Type B pancreatic cell (in vitro differentiated cells): ENCODE measurements at regions not wholly inside any gene's neighbourhood (a gene's known extent, or its start where the extent isn't known, plus 50 kb on each side); places are given as distances from the start of the nearest gene placed in this dataset.

Experiments
- DNase-seq: peaks from one replicate; pipeline ENCODE4 v3.0.0; 2021; ENCODE audit warnings: mixed read lengths; ENCODE audit not compliant: unreplicated experiment; ENCODE audit errors: extremely low spot score
- H3K27ac Mint-ChIP-seq: 2 replicates; pipeline ENCODE4 v1.8.0; 2021; ENCODE audit warnings: mild to moderate bottlenecking, mixed read lengths
- H3K27me3 Mint-ChIP-seq: 2 replicates; pipeline ENCODE4 v1.8.0; 2021; ENCODE audit warnings: mixed read lengths
- H3K36me3 Mint-ChIP-seq: 2 replicates; pipeline ENCODE4 v1.8.0; 2021; ENCODE audit warnings: mixed read lengths
- H3K4me1 Mint-ChIP-seq: one replicate; pipeline ENCODE4 v1.8.0; 2021; ENCODE audit warnings: mixed read lengths; ENCODE audit not compliant: unreplicated experiment
- H3K4me3 Mint-ChIP-seq: 2 replicates; pipeline ENCODE4 v1.8.0; 2021; ENCODE audit warnings: mild to moderate bottlenecking, mixed read lengths
- H3K9me3 Mint-ChIP-seq: 2 replicates; pipeline ENCODE4 v1.8.0; 2021; ENCODE audit warnings: mixed read lengths
- TF ChIP-seq, protein P1 (sequence below): fragments of 200-600 bp; sonication (generic); conservative IDR thresholded peaks from 2 replicates; pipeline ENCODE4 v1.5.0; 2021; ENCODE audit warnings: antibody characterized with exemption, mild to moderate bottlenecking

GRCh38 chr1:30229960-30230359, 493.4 kb downstream of the MATN1 start:
- TF ChIP-seq, protein P1, sequence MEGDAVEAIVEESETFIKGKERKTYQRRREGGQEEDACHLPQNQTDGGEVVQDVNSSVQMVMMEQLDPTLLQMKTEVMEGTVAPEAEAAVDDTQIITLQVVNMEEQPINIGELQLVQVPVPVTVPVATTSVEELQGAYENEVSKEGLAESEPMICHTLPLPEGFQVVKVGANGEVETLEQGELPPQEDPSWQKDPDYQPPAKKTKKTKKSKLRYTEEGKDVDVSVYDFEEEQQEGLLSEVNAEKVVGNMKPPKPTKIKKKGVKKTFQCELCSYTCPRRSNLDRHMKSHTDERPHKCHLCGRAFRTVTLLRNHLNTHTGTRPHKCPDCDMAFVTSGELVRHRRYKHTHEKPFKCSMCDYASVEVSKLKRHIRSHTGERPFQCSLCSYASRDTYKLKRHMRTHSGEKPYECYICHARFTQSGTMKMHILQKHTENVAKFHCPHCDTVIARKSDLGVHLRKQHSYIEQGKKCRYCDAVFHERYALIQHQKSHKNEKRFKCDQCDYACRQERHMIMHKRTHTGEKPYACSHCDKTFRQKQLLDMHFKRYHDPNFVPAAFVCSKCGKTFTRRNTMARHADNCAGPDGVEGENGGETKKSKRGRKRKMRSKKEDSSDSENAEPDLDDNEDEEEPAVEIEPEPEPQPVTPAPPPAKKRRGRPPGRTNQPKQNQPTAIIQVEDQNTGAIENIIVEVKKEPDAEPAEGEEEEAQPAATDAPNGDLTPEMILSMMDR: no peak
- H3K27me3 Mint-ChIP-seq: peaks cover 9% of the 10 kb centered on the region
- no peaks in the 10 kb centered on the region for H3K9me3 Mint-ChIP-seq
- DNase-seq: no peak
- no peak overlapping the region for H3K4me3 Mint-ChIP-seq
- no peak overlapping the region for H3K27ac Mint-ChIP-seq
- peaks cover 9% of the 10 kb centered on the region for H3K4me1 Mint-ChIP-seq
- H3K36me3 Mint-ChIP-seq: no peaks in the 10 kb centered on the region

GRCh38 chr1:30229557-30229956, 493.8 kb downstream of the MATN1 start:
- DNase-seq: no peak
- H3K27me3 Mint-ChIP-seq: peaks cover 11% of the 10 kb centered on the region
- peaks cover 9% of the 10 kb centered on the region for H3K4me1 Mint-ChIP-seq
- no peaks in the 10 kb centered on the region for H3K36me3 Mint-ChIP-seq
- no peaks in the 10 kb centered on the region for H3K9me3 Mint-ChIP-seq
- H3K4me3 Mint-ChIP-seq: no peak overlapping the region
- no peak overlapping the region for H3K27ac Mint-ChIP-seq
- TF ChIP-seq, protein P1: no peak

GRCh38 chr1:30226648-30227047, 496.7 kb downstream of the MATN1 start:
- DNase-seq: no peak
- H3K27me3 Mint-ChIP-seq: peaks cover 12% of the 10 kb centered on the region
- H3K9me3 Mint-ChIP-seq: no peaks in the 10 kb centered on the region
- TF ChIP-seq, protein P1: no peak
- no peak overlapping the region for H3K27ac Mint-ChIP-seq
- no peaks in the 10 kb centered on the region for H3K36me3 Mint-ChIP-seq
- peaks cover 3% of the 10 kb centered on the region for H3K4me1 Mint-ChIP-seq
- H3K4me3 Mint-ChIP-seq: no peak overlapping the region

GRCh38 chr1:30225357-30225756, 498.0 kb downstream of the MATN1 start:
- no peak overlapping the region for H3K27ac Mint-ChIP-seq
- DNase-seq: no peak
- no peaks in the 10 kb centered on the region for H3K9me3 Mint-ChIP-seq
- H3K4me1 Mint-ChIP-seq: peaks cover 3% of the 10 kb centered on the region
- peaks cover 15% of the 10 kb centered on the region for H3K27me3 Mint-ChIP-seq
- no peak overlapping the region for H3K4me3 Mint-ChIP-seq
- H3K36me3 Mint-ChIP-seq: no peaks in the 10 kb centered on the region
- TF ChIP-seq, protein P1: no peak

GRCh38 chr1:30219675-30220074, 503.7 kb downstream of the MATN1 start:
- TF ChIP-seq, protein P1: no peak
- H3K36me3 Mint-ChIP-seq: no peaks in the 10 kb centered on the region
- H3K9me3 Mint-ChIP-seq: no peaks in the 10 kb centered on the region
- no peak for DNase-seq
- no peak overlapping the region for H3K27ac Mint-ChIP-seq
- H3K4me3 Mint-ChIP-seq: no peak overlapping the region
- H3K27me3 Mint-ChIP-seq: peaks cover 16% of the 10 kb centered on the region
- H3K4me1 Mint-ChIP-seq: peaks cover 22% of the 10 kb centered on the region

- no peak for DNase-seq
- Mint-ChIP-seq H3K27ac (no peak overlapping the region), H3K9me3 (no peaks in the 10 kb centered on the region), H3K36me3 (no peaks in the 10 kb centered on the region), H3K4me1 (peaks cover 25% of the 10 kb centered on the region), H3K27me3 (peaks cover 13% of the 10 kb centered on the region), H3K4me3 (no peak overlapping the region)
- TF ChIP-seq, protein P1: no peak
Measured at GRCh38 chr1:30218438-30218837, 504.9 kb downstream of the MATN1 start.
